ENCODE measurements at regions not wholly inside any gene's neighbourhood (a gene's known extent, or its start where the extent isn't known, plus 50 kb on each side); places are given as distances from the start of the nearest gene placed in this dataset.
A peak's percentile ranks its signal among the peaks of the same experiment; 100 is the strongest.

GRCh38 chr5:32842813-32843530 is 131.9 kb downstream of the NPR3 start:
- TF ChIP-seq CTCF (IDR thresholded peaks at IDR 0.05) (no peak), POLR2A (IDR thresholded peaks at IDR 0.05) (no peak), EP300 (IDR thresholded peaks at IDR 0.05) (no peak), POLR2AphosphoS5 (IDR thresholded peaks at IDR 0.05) (peak; percentile 25 to 45)
